ENCODE measurements at regions not wholly inside any gene's neighbourhood (a gene's known extent, or its start where the extent isn't known, plus 50 kb on each side); places are given as distances from the start of the nearest gene placed in this dataset.

DNA sequence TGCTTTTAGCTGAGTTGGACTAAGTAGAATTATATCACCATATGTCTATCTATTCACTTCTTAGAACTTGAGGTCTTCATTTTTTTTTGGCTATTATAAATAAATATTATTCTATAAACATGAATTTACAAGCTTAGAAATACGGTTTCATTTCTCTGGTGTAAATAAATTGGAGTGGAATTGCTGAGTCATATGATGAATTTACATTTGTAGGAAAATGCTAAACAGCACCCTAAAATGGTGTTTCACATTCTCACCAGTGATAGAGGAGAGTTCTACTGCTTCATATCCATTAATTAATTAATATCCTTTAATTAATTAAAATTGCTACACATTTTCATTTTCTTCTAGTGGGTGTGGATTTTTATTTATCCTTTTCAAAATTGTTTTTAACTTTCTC lies 318.3 kb downstream of the MDFIC start:
- no peak overlapping the region for H3K27ac ChIP-seq
- peaks cover 0 to 6% of the 10 kb centered on the region in 2 donors for H3K9me3 ChIP-seq
- DNase-seq = no peak
- peaks cover 0 to 4% of the 10 kb centered on the region in 2 donors for H3K36me3 ChIP-seq
- no peaks in the 10 kb centered on the region for H3K4me1 ChIP-seq
- H3K27me3 ChIP-seq = no peaks in the 10 kb centered on the region
- TF ChIP-seq POLR2A (IDR thresholded peaks at IDR 0.05) = no peak
- TF ChIP-seq CTCF (IDR thresholded peaks at IDR 0.05) = no peak
- intact Hi-C loops (cut with DNase I; ENCODE audit: low total_unique reads) = no loop called here
- H3K4me3 ChIP-seq = no peak overlapping the region

GRCh38 chr7:115235075-115235474 lies 313.2 kb downstream of the MDFIC start:
- Histone ChIP-seq H3K4me3 (no peak overlapping the region), H3K36me3 (no peaks in the 10 kb centered on the region), H3K9me3 (no peaks in the 10 kb centered on the region), H3K4me1 (no peaks in the 10 kb centered on the region), H3K27me3 (no peaks in the 10 kb centered on the region), H3K27ac (no peak overlapping the region)
- no peak for TF ChIP-seq POLR2A (IDR thresholded peaks at IDR 0.05)
- TF ChIP-seq CTCF (IDR thresholded peaks at IDR 0.05) = no peak
- intact Hi-C loops (cut with DNase I; ENCODE audit: low total_unique reads) = no loop called here
- no peak for DNase-seq

DNA sequence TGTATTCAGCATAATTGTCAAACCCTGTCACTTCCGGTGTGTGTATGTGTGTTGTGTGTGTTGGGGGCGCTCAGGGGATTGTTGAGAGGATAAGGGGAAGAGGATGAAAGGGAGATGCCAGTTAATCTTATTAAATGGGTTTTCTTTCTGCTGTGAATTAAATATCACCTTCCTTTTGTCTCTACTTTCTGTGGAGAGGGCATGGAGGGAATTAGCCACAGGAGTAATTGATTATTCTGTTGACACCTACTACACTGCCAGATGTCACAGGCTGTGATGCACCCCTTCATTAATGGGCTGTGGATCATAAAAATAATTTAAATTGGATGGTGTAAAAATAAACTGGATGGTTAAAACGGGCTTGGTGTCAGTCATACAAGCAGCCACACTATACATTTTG lies 311.9 kb downstream of the MDFIC start:
- Histone ChIP-seq H3K4me3 (no peak overlapping the region), H3K27ac (no peak overlapping the region), H3K9me3 (no peaks in the 10 kb centered on the region), H3K4me1 (no peaks in the 10 kb centered on the region), H3K36me3 (no peaks in the 10 kb centered on the region), H3K27me3 (no peaks in the 10 kb centered on the region)
- intact Hi-C loops (cut with DNase I; ENCODE audit: low total_unique reads) = no loop called here
- no peak for DNase-seq
- TF ChIP-seq CTCF (IDR thresholded peaks at IDR 0.05) (no peak), POLR2A (IDR thresholded peaks at IDR 0.05) (no peak)

- H3K4me1 ChIP-seq = no peaks in the 10 kb centered on the region
- no peak overlapping the region for H3K4me3 ChIP-seq
- no peak for DNase-seq
- H3K36me3 ChIP-seq = no peaks in the 10 kb centered on the region
- H3K27ac ChIP-seq = no peak overlapping the region
- intact Hi-C loops (cut with DNase I; ENCODE audit: low total_unique reads) = no loop called here
- H3K27me3 ChIP-seq = no peaks in the 10 kb centered on the region
- TF ChIP-seq CTCF (IDR thresholded peaks at IDR 0.05) (no peak), POLR2A (IDR thresholded peaks at IDR 0.05) (no peak)
- no peaks in the 10 kb centered on the region for H3K9me3 ChIP-seq
Measured at GRCh38 chr7:115232041-115232440, 310.1 kb downstream of the MDFIC start.

DNA sequence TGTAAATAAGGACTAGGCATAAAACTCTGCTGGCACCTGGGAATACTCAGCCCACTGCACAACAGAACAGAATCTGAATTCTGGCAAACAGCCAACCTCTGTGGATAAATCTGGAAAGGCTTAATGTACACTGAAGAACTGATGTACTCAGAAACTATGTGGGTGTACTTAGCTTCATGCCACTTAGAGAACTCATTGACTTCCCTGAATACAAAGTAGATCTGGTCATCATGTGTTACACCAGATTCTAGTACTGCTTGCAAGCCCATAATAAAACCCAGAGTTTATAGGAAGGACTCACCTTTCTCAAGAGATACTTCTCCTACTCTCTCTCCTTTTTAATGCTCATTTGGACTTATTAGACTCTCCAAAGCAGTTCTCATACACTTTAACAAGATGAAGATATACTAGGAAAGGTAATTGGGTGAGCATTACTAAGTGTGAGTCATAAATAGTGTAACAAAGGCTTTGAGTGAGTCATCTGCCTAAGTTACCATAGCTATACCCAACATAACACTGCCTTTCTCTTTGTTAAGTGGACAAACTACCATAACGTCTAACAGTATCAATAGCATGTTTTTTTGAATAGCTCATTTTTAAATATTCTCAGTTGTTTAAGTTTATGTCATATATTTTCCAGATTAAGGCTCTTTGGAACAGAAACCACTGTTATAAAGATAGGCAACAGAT lies 309.1 kb downstream of the MDFIC start:
- intact Hi-C loops (cut with DNase I; ENCODE audit: low total_unique reads) = no loop called here
- H3K36me3 ChIP-seq = no peaks in the 10 kb centered on the region
- DNase-seq = no peak
- H3K4me3 ChIP-seq = no peak overlapping the region
- no peaks in the 10 kb centered on the region for H3K4me1 ChIP-seq
- H3K27ac ChIP-seq = no peak overlapping the region
- TF ChIP-seq POLR2A (IDR thresholded peaks at IDR 0.05) = no peak
- no peak for TF ChIP-seq CTCF (IDR thresholded peaks at IDR 0.05)
- no peaks in the 10 kb centered on the region for H3K9me3 ChIP-seq
- H3K27me3 ChIP-seq = no peaks in the 10 kb centered on the region
